ENCODE measurements at regions not wholly inside any gene's neighbourhood (a gene's known extent, or its start where the extent isn't known, plus 50 kb on each side); places are given as distances from the start of the nearest gene placed in this dataset.

DNA sequence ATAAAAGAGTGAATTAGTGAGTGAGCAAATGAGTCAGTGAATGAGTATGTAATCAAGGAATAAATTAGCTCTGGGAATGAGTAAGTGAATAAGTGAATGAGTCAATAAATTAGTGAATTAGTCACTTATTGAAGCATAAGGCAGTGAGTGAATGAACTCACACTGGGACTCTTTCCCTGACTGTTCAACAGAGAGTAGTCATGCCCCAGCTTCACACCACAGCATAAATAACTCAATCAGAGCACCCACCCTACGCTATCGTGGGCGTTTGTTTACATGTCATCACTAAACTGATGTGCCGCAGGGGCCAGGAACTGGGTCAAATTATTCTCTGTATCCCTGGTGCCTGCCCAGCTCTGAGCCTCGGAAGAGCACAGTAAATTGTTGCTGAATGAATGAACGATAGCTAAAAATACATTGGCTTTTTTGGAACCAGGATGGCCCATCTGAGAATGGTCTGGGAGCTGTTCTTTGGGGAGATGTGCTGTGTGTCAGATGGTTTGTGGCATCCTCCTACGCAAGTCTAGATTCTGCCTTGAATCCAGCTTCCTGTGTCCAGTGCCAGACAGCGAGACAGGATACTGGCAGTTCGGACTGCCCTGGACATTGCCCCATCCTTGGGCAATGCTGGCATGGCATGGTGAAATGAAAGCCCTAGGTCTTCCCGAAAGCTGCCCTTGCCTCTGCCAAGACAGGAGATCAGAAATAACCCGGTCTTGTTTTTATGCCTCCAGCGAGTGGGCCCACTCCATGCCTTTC, 98.0 kb upstream of the RTL1 start:
- peak in 1 of 2 donors; percentile 62 for DNase-seq
- TF ChIP-seq CTCF (IDR thresholded peaks at IDR 0.05), result no peak
- Histone ChIP-seq H3K36me3 (no peaks in the 10 kb centered on the region), H3K27ac (no peak overlapping the region), H3K27me3 (no peaks in the 10 kb centered on the region), H3K4me3 (no peak overlapping the region), H3K4me1 (no peaks in the 10 kb centered on the region), H3K9me3 (no peaks in the 10 kb centered on the region)
- intact Hi-C loops (cut with DNase I; ENCODE audit: low total_unique reads), result no loop called here

DNA sequence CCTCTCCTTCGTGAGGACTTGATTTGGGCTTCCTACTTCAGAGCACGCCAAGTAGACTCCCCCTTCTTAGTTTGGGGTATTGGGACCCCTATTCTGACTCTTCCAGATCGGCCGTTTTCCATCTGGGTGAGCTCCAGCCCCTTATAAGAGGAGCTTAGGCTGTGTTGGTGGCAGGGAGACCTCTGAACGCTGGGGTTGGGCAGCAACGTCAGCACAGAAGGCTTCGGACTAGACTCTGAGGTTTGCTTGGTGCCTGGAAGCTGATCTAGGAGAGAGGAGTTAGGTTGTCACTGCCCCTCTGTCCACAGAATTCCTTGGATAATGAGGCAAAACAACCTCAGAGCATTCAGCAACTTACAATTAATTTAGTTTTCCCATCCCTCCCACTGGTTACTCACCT, 99.2 kb upstream of the RTL1 start:
- intact Hi-C loops (cut with DNase I; ENCODE audit: low total_unique reads), result no loop called here
- no peak for TF ChIP-seq CTCF (IDR thresholded peaks at IDR 0.05)

GRCh38 chr14:101004176-101004575, 100.7 kb upstream of the RTL1 start:
- no peaks in the 10 kb centered on the region for H3K27me3 ChIP-seq
- H3K36me3 ChIP-seq, result no peaks in the 10 kb centered on the region
- no peaks in the 10 kb centered on the region for H3K4me1 ChIP-seq
- H3K9me3 ChIP-seq, result no peaks in the 10 kb centered on the region
- H3K4me3 ChIP-seq, result no peak overlapping the region
- H3K27ac ChIP-seq, result no peak overlapping the region
- no peak for DNase-seq
- intact Hi-C loops (cut with DNase I; ENCODE audit: low total_unique reads), result no loop called here
- no peak for TF ChIP-seq CTCF (IDR thresholded peaks at IDR 0.05)

More for the DNA sequence above, 99.2 kb upstream of the RTL1 start:
- Histone ChIP-seq H3K4me1 (no peaks in the 10 kb centered on the region), H3K9me3 (no peaks in the 10 kb centered on the region), H3K27ac (no peak overlapping the region), H3K36me3 (no peaks in the 10 kb centered on the region), H3K4me3 (no peak overlapping the region), H3K27me3 (no peaks in the 10 kb centered on the region)
- DNase-seq, result no peak

DNA sequence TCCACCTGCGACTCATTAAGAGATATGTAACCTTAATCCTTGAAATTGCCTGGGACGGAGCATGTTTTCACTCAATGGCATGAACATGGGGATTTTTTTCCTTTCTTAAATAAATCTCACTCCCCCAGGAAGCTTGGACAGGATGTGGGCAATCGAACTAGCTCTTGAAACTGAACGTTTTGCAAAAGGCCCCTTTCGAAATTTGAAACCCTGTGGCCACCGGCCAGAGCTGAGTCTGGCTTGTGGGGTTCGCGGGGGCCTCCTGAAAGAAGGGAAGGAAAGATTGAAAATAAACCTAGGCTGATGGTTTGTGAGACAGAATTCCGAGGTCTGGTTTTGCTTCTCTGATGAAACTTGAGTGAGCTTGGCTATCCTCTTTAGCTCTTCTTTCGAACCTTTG, 101.4 kb upstream of the RTL1 start:
- H3K4me1 ChIP-seq, result no peaks in the 10 kb centered on the region
- H3K36me3 ChIP-seq, result no peaks in the 10 kb centered on the region
- H3K4me3 ChIP-seq, result no peak overlapping the region
- intact Hi-C loops (cut with DNase I; ENCODE audit: low total_unique reads), result no loop called here
- peak in 1 of 2 donors; percentile 61 for DNase-seq
- no peaks in the 10 kb centered on the region for H3K9me3 ChIP-seq
- no peak overlapping the region for H3K27ac ChIP-seq
- no peak for TF ChIP-seq CTCF (IDR thresholded peaks at IDR 0.05)
- no peaks in the 10 kb centered on the region for H3K27me3 ChIP-seq

GRCh38 chr14:101005447-101005846, 101.9 kb upstream of the RTL1 start:
- no peak overlapping the region for H3K27ac ChIP-seq
- H3K4me1 ChIP-seq, result no peaks in the 10 kb centered on the region
- intact Hi-C loops (cut with DNase I; ENCODE audit: low total_unique reads), result no loop called here
- H3K4me3 ChIP-seq, result no peak overlapping the region
- no peaks in the 10 kb centered on the region for H3K9me3 ChIP-seq
- H3K36me3 ChIP-seq, result no peaks in the 10 kb centered on the region
- no peak for TF ChIP-seq CTCF (IDR thresholded peaks at IDR 0.05)
- peak; percentile 75 to 76 for DNase-seq
- no peaks in the 10 kb centered on the region for H3K27me3 ChIP-seq

All from tibial artery (tissue), 4 donors.